H9 (cell line): ENCODE measurements at regions not wholly inside any gene's neighbourhood (a gene's known extent, or its start where the extent isn't known, plus 50 kb on each side); places are given as distances from the start of the nearest gene placed in this dataset.

Experiments
- DNase-seq: peaks from one replicate; pipeline ENCODE4 v3.0.0-alpha.2; 2017
- H2AFZ ChIP-seq: one replicate; pipeline ENCODE4 v1.6.1; 2013; ENCODE audit warnings: mild to moderate bottlenecking, low read length, control low read depth, moderate library complexity
- H2AK5ac ChIP-seq: 2 replicates; pipeline ENCODE4 v1.6.1; 2013; ENCODE audit warnings: low read length, control low read depth, mixed read lengths; ENCODE audit not compliant: insufficient read length
- H2BK120ac ChIP-seq: one replicate; pipeline ENCODE4 v1.6.1; 2013; ENCODE audit warnings: low read depth, mild to moderate bottlenecking, low read length, control low read depth, inconsistent platforms; ENCODE audit not compliant: poor library complexity, severe bottlenecking
- H2BK12ac ChIP-seq: 2 replicates; pipeline ENCODE4 v1.6.1; 2013; ENCODE audit warnings: low read length, control low read depth, mixed read lengths, low read depth; ENCODE audit not compliant: insufficient read length
- H2BK15ac ChIP-seq: 2 replicates; pipeline ENCODE4 v1.6.1; 2013; ENCODE audit warnings: low read depth, low read length, control low read depth
- H2BK20ac ChIP-seq: one replicate; pipeline ENCODE4 v1.6.1; 2013; ENCODE audit warnings: low read depth, mild to moderate bottlenecking, low read length, control low read depth, inconsistent platforms; ENCODE audit not compliant: poor library complexity, severe bottlenecking
- H2BK5ac ChIP-seq: 2 replicates; pipeline ENCODE4 v1.6.1; 2013; ENCODE audit warnings: low read length, control low read depth, mixed read lengths; ENCODE audit not compliant: insufficient read length
- H3K14ac ChIP-seq: 2 replicates; pipeline ENCODE4 v1.6.1; 2013; ENCODE audit warnings: low read length, control low read depth; ENCODE audit not compliant: insufficient read depth
- H3K18ac ChIP-seq: 2 replicates; pipeline ENCODE4 v1.6.1; 2013; ENCODE audit warnings: low read depth, mild to moderate bottlenecking, mixed read lengths, low read length, control low read depth; ENCODE audit not compliant: insufficient read length
- H3K23ac ChIP-seq: 2 replicates; pipeline ENCODE4 v1.6.1; 2013; ENCODE audit warnings: low read length, control low read depth, mixed read lengths, low read depth; ENCODE audit not compliant: insufficient read length
- H3K23me2 ChIP-seq: 2 replicates; pipeline ENCODE4 v1.6.1; 2013; ENCODE audit warnings: low read depth, mild to moderate bottlenecking, mixed read lengths, low read length, control low read depth; ENCODE audit not compliant: insufficient read length, poor library complexity, severe bottlenecking
- H3K27ac ChIP-seq: 2 replicates; pipeline ENCODE4 v1.5.1; 2013; ENCODE audit warnings: low read length, control low read depth, mixed read lengths, low read depth; ENCODE audit not compliant: insufficient read length
- H3K27me3 ChIP-seq: 2 replicates; pipeline ENCODE4 v1.6.1; 2013; ENCODE audit warnings: low read length, control low read depth, inconsistent platforms; ENCODE audit not compliant: insufficient read depth
- H3K4ac ChIP-seq: 2 replicates; pipeline ENCODE4 v1.6.1; 2013; ENCODE audit warnings: low read depth, mild to moderate bottlenecking, control low read depth, inconsistent platforms, low read length, moderate library complexity
- H3K4me1 ChIP-seq: 2 replicates; pipeline ENCODE4 v1.6.1; 2013; ENCODE audit warnings: low read length, control low read depth, inconsistent platforms; ENCODE audit not compliant: insufficient read depth
- H3K4me2 ChIP-seq: 2 replicates; pipeline ENCODE4 v1.6.1; 2013; ENCODE audit warnings: low read length, control low read depth, mixed read lengths; ENCODE audit not compliant: insufficient read length, insufficient read depth
- H3K56ac ChIP-seq: 2 replicates; pipeline ENCODE4 v1.6.1; 2013; ENCODE audit warnings: low read depth, mild to moderate bottlenecking, mixed read lengths, low read length, control low read depth; ENCODE audit not compliant: insufficient read length
- H3K79me1 ChIP-seq: 2 replicates; pipeline ENCODE4 v1.6.1; 2013; ENCODE audit warnings: low read depth, mild to moderate bottlenecking, moderate library complexity, low read length, control low read depth, inconsistent platforms; ENCODE audit not compliant: insufficient read depth, poor library complexity, severe bottlenecking
- H3K79me2 ChIP-seq: 2 replicates; pipeline ENCODE4 v1.6.1; 2013; ENCODE audit warnings: low read length, control low read depth, inconsistent platforms; ENCODE audit not compliant: insufficient read depth
- H3K9ac ChIP-seq: 2 replicates; pipeline ENCODE4 v1.6.1; 2013; ENCODE audit warnings: low read length, control low read depth, mixed read lengths; ENCODE audit not compliant: insufficient read length; ENCODE audit errors: extremely low read depth
- H3K9me3 ChIP-seq: one replicate; pipeline ENCODE4 v1.6.1; 2013; ENCODE audit warnings: low read depth, low read length, inconsistent platforms; ENCODE audit not compliant: control insufficient read depth
- H3T11ph ChIP-seq: one replicate; pipeline ENCODE4 v1.6.1; 2013; ENCODE audit warnings: mild to moderate bottlenecking, low read length, control low read depth, inconsistent platforms
- H4K20me1 ChIP-seq: one replicate; pipeline ENCODE4 v1.6.1; 2013; ENCODE audit not compliant: control insufficient read depth, insufficient read length, insufficient read depth
- H4K5ac ChIP-seq: 2 replicates; pipeline ENCODE4 v1.6.1; 2013; ENCODE audit warnings: low read depth, mild to moderate bottlenecking, mixed read lengths, low read length, control low read depth; ENCODE audit not compliant: insufficient read length
- H4K8ac ChIP-seq: replicated peaks from 2 replicates; pipeline ENCODE4 v1.6.1; 2013; ENCODE audit warnings: low read length, control low read depth, mixed read lengths, low read depth; ENCODE audit not compliant: insufficient read length
- H4K91ac ChIP-seq: 2 replicates; pipeline ENCODE4 v1.6.1; 2013; ENCODE audit warnings: low read depth, mild to moderate bottlenecking, moderate library complexity, mixed read lengths, low read length, control low read depth; ENCODE audit not compliant: insufficient read length
- H3K27ac Mint-ChIP-seq, 3 experiments: 2 replicates in 2 of 3; 3 replicates in 1 of 3; pipeline ENCODE4 v1.8.0; 2020 to 2021; ENCODE audit warnings: mixed read lengths in 3 of 3, mild to moderate bottlenecking in 1 of 3, moderate library complexity in 1 of 3
- H3K27me3 Mint-ChIP-seq: 2 replicates; pipeline ENCODE4 v1.8.0; 2021; ENCODE audit warnings: low read depth, mild to moderate bottlenecking, moderate library complexity, mixed read lengths
- H3K36me3 Mint-ChIP-seq, 3 experiments: 2 replicates in 2 of 3; 3 replicates in 1 of 3; pipeline ENCODE4 v1.8.0; 2020 to 2021; ENCODE audit warnings: low read depth in 3 of 3, mixed read lengths in 3 of 3; ENCODE audit not compliant: insufficient read depth in 1 of 3
- H3K4me1 Mint-ChIP-seq, 2 experiments: 2 replicates each; pipeline ENCODE4 v1.8.0; 2020; ENCODE audit warnings: mixed read lengths in 2 of 2
- H3K4me3 Mint-ChIP-seq, 2 experiments: 2 replicates in 1 of 2; 3 replicates in 1 of 2; pipeline ENCODE4 v1.8.0; 2020 to 2021; ENCODE audit warnings: mild to moderate bottlenecking in 2 of 2, mixed read lengths in 2 of 2, moderate library complexity in 1 of 2
- H3K9me3 Mint-ChIP-seq, 2 experiments: 2 replicates in 1 of 2; 3 replicates in 1 of 2; pipeline ENCODE4 v1.8.0; 2020; ENCODE audit warnings: mild to moderate bottlenecking in 2 of 2, mixed read lengths in 2 of 2, moderate library complexity in 1 of 2
- WGBS: extraction: QIAGEN DNeasy Blood & Tissue Kit; methylation state at CpG from one replicate; pipeline ENCODE4 v1.1.7; 2013; ENCODE audit warnings: missing lambda C conversion rate, low lambda C conversion rate, mixed read lengths; ENCODE audit not compliant: insufficient read length; ENCODE audit errors: extremely low coverage; 5-methylcytosine and 5-hydroxymethylcytosine counted together
- TF ChIP-seq, protein P1 (sequence below): fragments of 200-600 bp; sonication (generic); conservative IDR thresholded peaks from 3 replicates; pipeline ENCODE4 v1.8.0; 2021; ENCODE audit warnings: antibody characterized with exemption, mild to moderate bottlenecking

DNA sequence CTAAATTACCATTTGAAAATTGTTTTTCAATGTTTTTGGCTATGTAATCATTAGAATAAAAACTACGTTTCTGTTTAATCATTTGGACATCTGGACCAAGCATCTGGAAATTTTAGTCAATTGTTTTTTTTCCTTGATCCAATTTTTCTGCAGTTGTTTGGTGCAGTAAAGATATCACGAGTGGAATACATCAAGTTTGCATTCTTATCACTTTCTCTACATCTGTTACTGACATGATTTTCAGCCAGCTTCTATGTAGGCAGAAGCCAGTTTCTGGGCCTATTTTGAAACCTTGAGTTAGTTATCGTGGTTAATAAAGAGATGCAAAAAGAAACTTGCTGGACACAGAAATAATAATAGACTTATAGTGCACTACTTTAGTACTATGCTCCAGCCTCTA is 277.9 kb upstream of the ADAMTS5 start:
- H3K9me3 Mint-ChIP-seq, result no peaks in the 10 kb centered on the region; a peak in 3 of 5 replicates
- no peak overlapping the region for H3K4me3 Mint-ChIP-seq
- H3K4me1 Mint-ChIP-seq, result peaks cover 7 to 8% of the 10 kb centered on the region in 2 experiments

More for the DNA sequence above, 277.9 kb upstream of the ADAMTS5 start:
- Histone ChIP-seq H2BK5ac (no peak overlapping the region), H2BK120ac (no peak overlapping the region), H4K20me1 (no peaks in the 10 kb centered on the region), H3K9me3 (no peaks in the 10 kb centered on the region), H3K4me2 (no peak overlapping the region), H2BK15ac (no peak overlapping the region), H3K4ac (no peak overlapping the region), H3T11ph (no peak overlapping the region), H3K79me1 (no peaks in the 10 kb centered on the region), H3K9ac (no peak overlapping the region), H3K23ac (no peak overlapping the region), H3K23me2 (no peaks in the 10 kb centered on the region), H3K14ac (no peak overlapping the region), H2AK5ac (no peak overlapping the region), H3K27ac (no peak overlapping the region), H3K18ac (no peak overlapping the region), H4K8ac (no peak overlapping the region), H3K56ac (no peak overlapping the region), H2AFZ (no peak overlapping the region), H4K91ac (no peak overlapping the region), H2BK20ac (no peak overlapping the region), H4K5ac (no peak overlapping the region), H3K79me2 (no peaks in the 10 kb centered on the region; the same call in 1 of the 2 replicates), H3K4me1 (no peaks in the 10 kb centered on the region), H2BK12ac (no peak overlapping the region), H3K27me3 (no peaks in the 10 kb centered on the region)
- Mint-ChIP-seq H3K36me3 (no peaks in the 10 kb centered on the region), H3K27me3 (no peaks in the 10 kb centered on the region), H3K27ac (no peak overlapping the region)
- WGBS, result no CpG with 5 or more reads among the region's 3 CpGs
- no peak for DNase-seq
- TF ChIP-seq, protein P1, sequence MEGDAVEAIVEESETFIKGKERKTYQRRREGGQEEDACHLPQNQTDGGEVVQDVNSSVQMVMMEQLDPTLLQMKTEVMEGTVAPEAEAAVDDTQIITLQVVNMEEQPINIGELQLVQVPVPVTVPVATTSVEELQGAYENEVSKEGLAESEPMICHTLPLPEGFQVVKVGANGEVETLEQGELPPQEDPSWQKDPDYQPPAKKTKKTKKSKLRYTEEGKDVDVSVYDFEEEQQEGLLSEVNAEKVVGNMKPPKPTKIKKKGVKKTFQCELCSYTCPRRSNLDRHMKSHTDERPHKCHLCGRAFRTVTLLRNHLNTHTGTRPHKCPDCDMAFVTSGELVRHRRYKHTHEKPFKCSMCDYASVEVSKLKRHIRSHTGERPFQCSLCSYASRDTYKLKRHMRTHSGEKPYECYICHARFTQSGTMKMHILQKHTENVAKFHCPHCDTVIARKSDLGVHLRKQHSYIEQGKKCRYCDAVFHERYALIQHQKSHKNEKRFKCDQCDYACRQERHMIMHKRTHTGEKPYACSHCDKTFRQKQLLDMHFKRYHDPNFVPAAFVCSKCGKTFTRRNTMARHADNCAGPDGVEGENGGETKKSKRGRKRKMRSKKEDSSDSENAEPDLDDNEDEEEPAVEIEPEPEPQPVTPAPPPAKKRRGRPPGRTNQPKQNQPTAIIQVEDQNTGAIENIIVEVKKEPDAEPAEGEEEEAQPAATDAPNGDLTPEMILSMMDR, result no peak
